ENCODE measurements at regions not wholly inside any gene's neighbourhood (a gene's known extent, or its start where the extent isn't known, plus 50 kb on each side); places are given as distances from the start of the nearest gene placed in this dataset.

DNA sequence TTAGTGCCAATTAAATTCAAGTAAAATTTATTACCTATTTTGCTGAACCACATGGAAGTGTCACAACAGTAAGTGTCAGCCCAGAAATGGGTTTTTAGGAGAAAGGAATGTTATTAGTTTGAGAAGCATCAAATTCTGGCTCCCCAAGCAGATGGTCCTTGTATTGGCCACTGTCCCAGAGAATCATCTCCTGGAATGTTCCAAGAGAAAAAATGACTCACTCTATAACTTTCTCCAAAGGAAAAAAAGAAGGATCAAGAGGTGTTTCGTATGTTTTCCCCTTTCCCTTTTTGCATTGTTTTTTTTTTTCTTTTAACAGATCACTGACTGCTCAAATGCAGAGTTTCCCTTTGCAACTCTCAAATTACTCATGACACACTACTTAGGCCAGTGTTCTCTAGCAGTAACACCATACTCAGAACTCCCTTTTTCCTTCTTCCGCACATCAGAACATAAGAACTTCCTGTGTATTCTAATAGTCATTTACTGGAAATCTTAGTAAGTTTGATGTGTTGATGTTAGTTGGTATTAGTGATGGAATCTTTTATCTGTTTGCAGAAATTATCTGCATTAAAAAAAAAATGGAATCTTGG, 390.3 kb downstream of the GPD2 start:
- no peaks in the 10 kb centered on the region for H3K9me3 ChIP-seq
- no peak for DNase-seq

DNA sequence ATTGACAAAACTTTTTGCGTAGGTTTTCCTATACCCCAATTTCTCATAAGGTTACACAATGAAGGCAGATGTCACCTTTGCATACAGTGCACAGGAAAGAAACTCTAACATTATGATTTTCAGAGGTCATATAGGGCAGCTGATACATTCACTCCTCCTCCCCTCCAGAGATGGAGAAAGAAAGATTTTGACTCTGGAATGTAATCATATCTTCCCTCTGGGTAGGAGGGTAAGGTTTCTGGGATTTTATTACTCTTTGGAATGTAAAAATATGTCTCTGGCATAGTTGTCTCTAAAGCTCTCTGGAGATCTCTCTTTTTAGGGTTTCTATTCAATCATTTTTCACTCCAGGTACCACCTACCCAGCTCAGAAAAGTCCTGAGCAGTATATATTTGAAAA, 398.3 kb downstream of the GPD2 start:
- Histone ChIP-seq H3K4me3 (no peak overlapping the region), H3K4me1 (no peaks in the 10 kb centered on the region), H3K27ac (no peak overlapping the region), H3K27me3 (no peaks in the 10 kb centered on the region), H3K36me3 (no peaks in the 10 kb centered on the region), H3K9me3 (no peaks in the 10 kb centered on the region)
- TF ChIP-seq CTCF (IDR thresholded peaks at IDR 0.05): no peak
- intact Hi-C loops (cut with DNase I; ENCODE audit: low total_unique reads): no loop called here
- no peak for DNase-seq

More for the DNA sequence above, 390.3 kb downstream of the GPD2 start:
- H3K4me3 ChIP-seq: no peak overlapping the region
- no peak overlapping the region for H3K27ac ChIP-seq
- no peak for TF ChIP-seq CTCF (IDR thresholded peaks at IDR 0.05)
- no peaks in the 10 kb centered on the region for H3K36me3 ChIP-seq
- no peaks in the 10 kb centered on the region for H3K4me1 ChIP-seq
- H3K27me3 ChIP-seq: no peaks in the 10 kb centered on the region
- intact Hi-C loops (cut with DNase I; ENCODE audit: low total_unique reads): no loop called here

- Histone ChIP-seq H3K9me3 (no peaks in the 10 kb centered on the region), H3K4me3 (no peak overlapping the region), H3K4me1 (no peaks in the 10 kb centered on the region), H3K27me3 (no peaks in the 10 kb centered on the region), H3K36me3 (no peaks in the 10 kb centered on the region), H3K27ac (no peak overlapping the region)
- intact Hi-C loops (cut with DNase I; ENCODE audit: low total_unique reads): no loop called here
- no peak for DNase-seq
- TF ChIP-seq CTCF (IDR thresholded peaks at IDR 0.05): no peak
Measured at GRCh38 chr2:156837635-156838370, 401.6 kb downstream of the GPD2 start.

DNA sequence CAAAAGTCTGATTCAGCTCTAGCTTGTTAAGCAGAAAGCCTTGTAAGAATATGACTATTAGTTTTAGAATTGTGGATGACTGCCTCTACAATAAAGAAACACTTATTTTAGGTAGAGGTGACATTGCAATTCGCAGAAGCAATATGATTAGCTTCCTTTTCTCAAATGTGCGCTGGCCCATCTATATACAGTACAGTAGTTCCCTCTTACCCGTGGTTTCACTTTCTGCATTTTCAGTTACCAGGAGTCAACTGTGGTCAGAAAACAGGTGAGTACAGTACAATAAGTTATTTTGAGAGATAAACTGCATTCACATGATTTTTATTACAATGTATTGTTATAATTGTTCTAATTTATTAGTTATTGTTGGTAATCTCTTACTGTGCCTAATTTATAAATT, 405.1 kb downstream of the GPD2 start:
- intact Hi-C loops (cut with DNase I; ENCODE audit: low total_unique reads): no loop called here
- Histone ChIP-seq H3K36me3 (no peaks in the 10 kb centered on the region), H3K4me3 (no peak overlapping the region), H3K27ac (no peak overlapping the region), H3K9me3 (no peaks in the 10 kb centered on the region), H3K4me1 (no peaks in the 10 kb centered on the region), H3K27me3 (no peaks in the 10 kb centered on the region)
- TF ChIP-seq CTCF (IDR thresholded peaks at IDR 0.05): no peak
- no peak for DNase-seq

DNA sequence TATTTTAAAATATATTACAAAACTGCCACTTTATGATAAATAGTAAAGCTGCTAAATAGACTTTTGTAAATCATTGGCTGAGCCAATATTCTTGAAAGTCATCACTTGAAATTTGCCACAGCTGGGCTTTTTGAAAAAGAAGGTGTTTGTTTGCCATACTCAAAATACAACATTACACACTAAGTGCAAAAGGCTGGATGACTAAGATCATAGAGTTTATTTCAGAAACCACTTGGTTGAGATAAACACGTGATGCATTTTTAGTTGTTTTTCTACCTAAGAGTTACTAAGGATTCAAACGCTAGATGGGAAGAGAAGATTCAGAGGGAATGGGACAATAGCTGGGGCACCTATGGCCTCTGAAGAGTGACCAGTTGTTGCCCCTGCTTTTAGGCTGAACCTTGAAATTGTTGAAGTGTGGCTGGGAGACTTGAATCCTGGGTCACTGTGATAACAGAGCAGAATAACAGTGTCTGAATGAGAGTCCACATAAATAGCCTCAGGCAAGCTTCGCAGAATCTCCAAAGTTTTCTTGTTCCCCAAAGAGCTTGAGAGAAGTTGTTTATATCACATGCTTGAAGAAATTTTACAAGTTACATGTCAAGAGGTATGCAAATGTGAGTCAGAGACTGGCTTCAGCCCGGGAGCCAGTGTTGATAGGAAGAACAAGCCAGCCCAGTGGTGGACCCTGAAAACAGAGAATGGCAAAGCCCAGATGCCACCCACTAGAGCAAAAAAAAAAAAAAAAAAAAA, 409.8 kb downstream of the GPD2 start:
- Histone ChIP-seq H3K36me3 (no peaks in the 10 kb centered on the region), H3K27ac (no peak overlapping the region), H3K27me3 (no peaks in the 10 kb centered on the region), H3K4me1 (no peaks in the 10 kb centered on the region), H3K9me3 (no peaks in the 10 kb centered on the region), H3K4me3 (no peak overlapping the region)
- intact Hi-C loops (cut with DNase I; ENCODE audit: low total_unique reads): loop anchor here (1.0 kb wide), 1 partner anchor 11 kb away; no protein-coding TSS in a partner anchor
- TF ChIP-seq CTCF (IDR thresholded peaks at IDR 0.05): no peak
- DNase-seq: no peak
